AG04450 (cell line): ENCODE measurements at regions not wholly inside any gene's neighbourhood (a gene's known extent, or its start where the extent isn't known, plus 50 kb on each side); places are given as distances from the start of the nearest gene placed in this dataset.
A peak's percentile ranks its signal among the peaks of the same experiment; 100 is the strongest.

Source experiments
- CTCF ChIA-PET: fragments of 300-600, 350-600 bp; formaldehyde crosslinking; extraction: SDS; loops from one replicate; lab custom pipeline; 2022; ENCODE audit warnings: antibody characterized with exemption, inconsistent platforms; lab: Charles Lee
- POLR2A ChIA-PET: fragments of 350-600 bp; formaldehyde crosslinking; extraction: SDS; loops from one replicate; lab custom pipeline; 2021; ENCODE audit warnings: antibody characterized with exemption, inconsistent platforms; lab: Yijun Ruan, JAX
- DNase-seq: peaks from one replicate; pipeline ENCODE4 v3.0.0-alpha.2; 2011; ENCODE audit warnings: low read depth, low spot score
- H3K27ac ChIP-seq: one replicate; pipeline ENCODE4 v1.5.1; 2012; ENCODE audit warnings: low read depth, low read length, control low read depth
- H3K27me3 ChIP-seq: one replicate; pipeline ENCODE4 v1.6.0; 2012; ENCODE audit warnings: low read length; ENCODE audit not compliant: control insufficient read depth, insufficient read depth
- H3K4me3 ChIP-seq: 2 replicates; pipeline ENCODE4 v1.5.1; 2011; ENCODE audit warnings: mild to moderate bottlenecking, low read depth, low read length, control low read depth
- H3K9me3 ChIP-seq: 2 replicates; pipeline ENCODE4 v1.5.1; 2012; ENCODE audit warnings: low read length; ENCODE audit not compliant: control insufficient read depth, insufficient read depth
- CTCF ChIP-seq: IDR thresholded peaks from 2 replicates; pipeline ENCODE4 v1.5.1; 2011; ENCODE audit warnings: low read depth, low read length, control low read depth, inconsistent platforms

- Histone ChIP-seq H3K27ac (peak overlapping the region; percentile 39), H3K27me3 (no peaks in the 10 kb centered on the region), H3K9me3 (no peaks in the 10 kb centered on the region), H3K4me3 (no peak overlapping the region)
- ChIA-PET CTCF (interaction anchor here (0.6 to 1.0 kb wide), 4 partner anchors 7 to 990 kb away, joined by 3 to 7 read pairs (median 4); no protein-coding TSS in a partner anchor), POLR2A (no interaction called here)
- peak; percentile 41 for DNase-seq
- no peak for TF ChIP-seq CTCF
Measured at GRCh38 chr1:114032271-114033215, 53.3 kb downstream of the OLFML3 start.

- Histone ChIP-seq H3K27ac (no peak overlapping the region), H3K27me3 (no peaks in the 10 kb centered on the region), H3K9me3 (no peaks in the 10 kb centered on the region), H3K4me3 (no peak overlapping the region)
- DNase-seq: no peak
- ChIA-PET CTCF (interaction anchor here (0.6 to 1.0 kb wide), 5 partner anchors 8 to 990 kb away, joined by 3 to 7 read pairs (median 3); no protein-coding TSS in a partner anchor), POLR2A (no interaction called here)
- peak; percentile 61 for TF ChIP-seq CTCF
Measured at GRCh38 chr1:114033216-114033706, 54.0 kb downstream of the OLFML3 start.

- DNase-seq: no peak
- TF ChIP-seq CTCF: no peak
- no peaks in the 10 kb centered on the region for H3K27me3 ChIP-seq
- H3K4me3 ChIP-seq: no peak overlapping the region
- ChIA-PET POLR2A (no interaction called here), CTCF (interaction anchor here (0.8 to 1.4 kb wide), 2 partner anchors 57 to 249 kb away, joined by 3 to 4 read pairs; no protein-coding TSS in a partner anchor)
- no peaks in the 10 kb centered on the region for H3K9me3 ChIP-seq
- H3K27ac ChIP-seq: no peak overlapping the region
Measured at GRCh38 chr1:114033961-114034360, 54.7 kb downstream of the OLFML3 start.

- H3K27ac ChIP-seq: no peak overlapping the region
- no peak overlapping the region for H3K4me3 ChIP-seq
- CTCF ChIA-PET: interaction anchor here (0.6 to 1.4 kb wide), 2 partner anchors 21 to 248 kb away, joined by 3 to 4 read pairs; no protein-coding TSS in a partner anchor
- DNase-seq: no peak
- no peaks in the 10 kb centered on the region for H3K9me3 ChIP-seq
- POLR2A ChIA-PET: no interaction called here
- H3K27me3 ChIP-seq: no peaks in the 10 kb centered on the region
- no peak for TF ChIP-seq CTCF
Measured at GRCh38 chr1:114034567-114035303, 55.5 kb downstream of the OLFML3 start.
